Common myeloid progenitor, CD34-positive (primary cell): ENCODE measurements at regions not wholly inside any gene's neighbourhood (a gene's known extent, or its start where the extent isn't known, plus 50 kb on each side); places are given as distances from the start of the nearest gene placed in this dataset.

Experiments
- CTCF ChIA-PET: fragments of 350-600 bp; sonication (Branson Sonifier 250); formaldehyde crosslinking; loops from one replicate; lab custom pipeline; 2021; ENCODE audit warnings: antibody characterized with exemption; lab: Charles Lee
- POLR2A ChIA-PET: fragments of 350-600 bp; sonication (Branson Sonifier 250); formaldehyde crosslinking; loops from one replicate; lab custom pipeline; 2021; ENCODE audit warnings: antibody characterized with exemption; lab: Charles Lee
- DNase-seq, 3 donors: peaks; one replicate each; pipeline versions ENCODE4 v3.0.0 to v3.0.0-alpha.2; 2013
- H3K27ac ChIP-seq, 2 experiments: 1 replicate in 1 of 2; 2 replicates in 1 of 2; pipeline ENCODE4 v1.7.0; 2013; ENCODE audit warnings: inconsistent platforms in 2 of 2, low read length in 2 of 2, mild to moderate bottlenecking in 2 of 2, low read depth in 1 of 2, moderate library complexity in 1 of 2; ENCODE audit not compliant: severe bottlenecking in 2 of 2, insufficient read depth in 1 of 2, poor library complexity in 1 of 2
- H3K27me3 ChIP-seq, 5 experiments: replicated peaks in 2 of 5; 1 replicate in 3 of 5; 2 replicates in 2 of 5; pipeline versions ENCODE4 v1.6.1 to v1.7.0; 2013; ENCODE audit warnings: low read length in 4 of 5, mild to moderate bottlenecking in 2 of 5, moderate library complexity in 2 of 5, inconsistent platforms in 1 of 5; ENCODE audit not compliant: insufficient read depth in 5 of 5, control insufficient read depth in 4 of 5
- H3K36me3 ChIP-seq, 4 experiments: 1 replicate in 2 of 4; 2 replicates in 2 of 4; pipeline versions ENCODE4 v1.6.1 to v1.7.0; 2013; ENCODE audit warnings: low read length in 3 of 4, control low read depth in 1 of 4, mild to moderate bottlenecking in 1 of 4; ENCODE audit not compliant: control insufficient read depth in 4 of 4, insufficient read depth in 4 of 4
- H3K4me1 ChIP-seq, 4 experiments: 1 replicate in 3 of 4; 2 replicates in 1 of 4; pipeline versions ENCODE4 v1.6.1 to v1.7.1; 2013; ENCODE audit warnings: low read length in 3 of 4, mild to moderate bottlenecking in 3 of 4, control low read depth in 1 of 4, inconsistent platforms in 1 of 4, moderate library complexity in 1 of 4; ENCODE audit not compliant: control insufficient read depth in 4 of 4, insufficient read depth in 4 of 4; ENCODE audit errors: control extremely low read depth in 1 of 4
- H3K4me3 ChIP-seq, 7 experiments: 1 replicate in 4 of 7; 2 replicates in 3 of 7; pipeline versions ENCODE4 v1.5.1 to v1.7.0; 2013; ENCODE audit warnings: mild to moderate bottlenecking in 7 of 7, low read length in 6 of 7, moderate library complexity in 6 of 7, inconsistent platforms in 2 of 7, low read depth in 2 of 7, control low read depth in 1 of 7; ENCODE audit not compliant: insufficient read depth in 4 of 7, control insufficient read depth in 1 of 7; ENCODE audit errors: extremely low read depth in 1 of 7
- H3K9me3 ChIP-seq, 5 experiments: 1 replicate in 4 of 5; 2 replicates in 1 of 5; pipeline versions ENCODE4 v1.6.1 to v1.7.1; 2013; ENCODE audit warnings: low read length in 4 of 5, mild to moderate bottlenecking in 2 of 5, inconsistent platforms in 1 of 5, low read depth in 1 of 5, moderate library complexity in 1 of 5; ENCODE audit not compliant: control insufficient read depth in 4 of 5, insufficient read depth in 2 of 5; ENCODE audit errors: control extremely low read depth in 1 of 5
- WGBS: methylation state at CpG from one replicate; pipeline ENCODE4 v1.1.5; 2013; ENCODE audit not compliant: insufficient coverage; 5-methylcytosine and 5-hydroxymethylcytosine counted together

GRCh38 chr2:81942876-81943275 is 1638.3 kb upstream of the LRRTM1 start:
- ChIA-PET POLR2A (no interaction called here), CTCF (no interaction called here)
- 100% methylated on average over 1 of the region's 1 CpG for WGBS
- H3K9me3 ChIP-seq, result peaks cover 0 to 2% (median 0%) of the 10 kb centered on the region in 5 experiments
- no peak for DNase-seq
- no peaks in the 10 kb centered on the region for H3K4me1 ChIP-seq
- H3K36me3 ChIP-seq, result no peaks in the 10 kb centered on the region
- no peak overlapping the region for H3K4me3 ChIP-seq
- no peak overlapping the region for H3K27ac ChIP-seq
- H3K27me3 ChIP-seq, result no peaks in the 10 kb centered on the region

- DNase-seq, result no peak
- H3K27me3 ChIP-seq, result no peaks in the 10 kb centered on the region
- POLR2A ChIA-PET, result no interaction called here
- no peak overlapping the region for H3K27ac ChIP-seq
- CTCF ChIA-PET, result no interaction called here
- H3K9me3 ChIP-seq, result peaks cover 0 to 2% (median 0%) of the 10 kb centered on the region in 5 experiments
- no peaks in the 10 kb centered on the region for H3K4me1 ChIP-seq
- H3K36me3 ChIP-seq, result no peaks in the 10 kb centered on the region
- no peak overlapping the region for H3K4me3 ChIP-seq
Measured at GRCh38 chr2:81942136-81942680, 1637.7 kb upstream of the LRRTM1 start.

- Histone ChIP-seq H3K4me3 (no peak overlapping the region), H3K27ac (no peak overlapping the region), H3K27me3 (no peaks in the 10 kb centered on the region), H3K9me3 (peaks cover 0 to 2% (median 0%) of the 10 kb centered on the region in 5 experiments), H3K4me1 (no peaks in the 10 kb centered on the region), H3K36me3 (no peaks in the 10 kb centered on the region)
- POLR2A ChIA-PET, result no interaction called here
- CTCF ChIA-PET, result no interaction called here
- WGBS, result 92% methylated on average over 4 of the region's 7 CpGs
- DNase-seq, result no peak
Measured at GRCh38 chr2:81940266-81940955, 1635.9 kb upstream of the LRRTM1 start.

GRCh38 chr2:81937944-81938343 is 1633.4 kb upstream of the LRRTM1 start:
- H3K36me3 ChIP-seq, result no peaks in the 10 kb centered on the region
- ChIA-PET POLR2A (no interaction called here), CTCF (no interaction called here)
- no peak overlapping the region for H3K27ac ChIP-seq
- H3K27me3 ChIP-seq, result no peaks in the 10 kb centered on the region
- no peaks in the 10 kb centered on the region for H3K4me1 ChIP-seq
- 70% methylated on average over 1 of the region's 1 CpG for WGBS
- H3K4me3 ChIP-seq, result no peak overlapping the region
- no peaks in the 10 kb centered on the region for H3K9me3 ChIP-seq
- no peak for DNase-seq

- ChIA-PET CTCF (no interaction called here), POLR2A (no interaction called here)
- Histone ChIP-seq H3K36me3 (no peaks in the 10 kb centered on the region), H3K4me1 (no peaks in the 10 kb centered on the region), H3K9me3 (peaks cover 0 to 1% (median 0%) of the 10 kb centered on the region in 5 experiments), H3K27ac (no peak overlapping the region), H3K27me3 (no peaks in the 10 kb centered on the region), H3K4me3 (no peak overlapping the region)
- DNase-seq, result no peak
- 100% methylated on average over 4 of the region's 4 CpGs for WGBS
Measured at GRCh38 chr2:81903534-81903933, 1599.0 kb upstream of the LRRTM1 start.

GRCh38 chr2:81901017-81901416 is 1596.5 kb upstream of the LRRTM1 start:
- Histone ChIP-seq H3K4me1 (no peaks in the 10 kb centered on the region), H3K27me3 (no peaks in the 10 kb centered on the region), H3K4me3 (no peak overlapping the region), H3K27ac (no peak overlapping the region), H3K36me3 (no peaks in the 10 kb centered on the region), H3K9me3 (peaks cover 0 to 1% (median 0%) of the 10 kb centered on the region in 5 experiments)
- POLR2A ChIA-PET, result no interaction called here
- CTCF ChIA-PET, result interaction anchor here (0.6 kb wide), 1 partner anchor 639 kb away, joined by 4 read pairs; no protein-coding TSS in a partner anchor
- DNase-seq, result no peak
- no CpG with 5 or more reads among the region's 3 CpGs for WGBS

GRCh38 chr2:81895620-81896250 is 1591.2 kb upstream of the LRRTM1 start:
- no peaks in the 10 kb centered on the region for H3K27me3 ChIP-seq
- no peak overlapping the region for H3K4me3 ChIP-seq
- no peaks in the 10 kb centered on the region for H3K9me3 ChIP-seq
- 100% methylated on average over 1 of the region's 5 CpGs for WGBS
- no peak for DNase-seq
- H3K4me1 ChIP-seq, result peaks cover 0 to 1% (median 0%) of the 10 kb centered on the region in 4 experiments
- ChIA-PET CTCF (no interaction called here), POLR2A (no interaction called here)
- H3K36me3 ChIP-seq, result no peaks in the 10 kb centered on the region
- no peak overlapping the region for H3K27ac ChIP-seq
